B cell (primary cell): ENCODE measurements at regions not wholly inside any gene's neighbourhood (a gene's known extent, or its start where the extent isn't known, plus 50 kb on each side); places are given as distances from the start of the nearest gene placed in this dataset.

Experiments used
- CTCF ChIP-seq: fragments of 200-600 bp; IDR thresholded peaks from one replicate; pipeline ENCODE4 v1.8.0; 2022; ENCODE audit warnings: antibody characterized with exemption, mild to moderate bottlenecking
- EZH2 ChIP-seq: IDR thresholded peaks from 2 replicates; pipeline ENCODE4 v1.6.1; 2012; ENCODE audit warnings: borderline replicate concordance, low read depth, mild to moderate bottlenecking, moderate library complexity, low read length; ENCODE audit not compliant: insufficient read depth, poor library complexity, severe bottlenecking

GRCh38 chr2:176885001-176885643, 327.5 kb upstream of the HNRNPA3 start:
- TF ChIP-seq CTCF = no peak
- TF ChIP-seq EZH2 = no peak
